Endothelial cell of umbilical vein (primary cell): ENCODE measurements at regions not wholly inside any gene's neighbourhood (a gene's known extent, or its start where the extent isn't known, plus 50 kb on each side); places are given as distances from the start of the nearest gene placed in this dataset.

Source experiments
- BruUV-seq: library from RNA; stranded (reverse); fragments of 400-500 nt; replicated peaks from 2 replicates; lab custom pipeline; 2021; lab: Mats Ljungman, UMichigan
- CTCF ChIA-PET: fragments of 300-600, 350-600 bp; sonication (Branson Sonifier 250); formaldehyde crosslinking; loops from one replicate; lab custom pipeline; 2021; ENCODE audit warnings: antibody characterized with exemption, inconsistent platforms; lab: Charles Lee
- POLR2A ChIA-PET: fragments of 300-600, 350-600 bp; sonication (Branson Sonifier 250); formaldehyde crosslinking; loops from one replicate; lab custom pipeline; 2021; ENCODE audit warnings: antibody characterized with exemption, inconsistent platforms; lab: Charles Lee
- DNase-seq: peaks from one replicate; pipeline ENCODE4 v3.0.0-alpha.2; 2011; ENCODE audit warnings: low read depth, low spot score
- FAIRE-seq: peaks from 2 replicates; lab custom pipeline; 2011; peaks lifted over from hg19 to GRCh38; lab: Jason Lieb, UNC
- H2AFZ ChIP-seq: 2 replicates; pipeline ENCODE4 v1.6.0; 2012; ENCODE audit warnings: low read depth, low read length, control low read depth, inconsistent platforms
- H3K27ac ChIP-seq: 2 replicates; pipeline ENCODE4 v1.5.1; 2011; ENCODE audit warnings: low read depth, mild to moderate bottlenecking, control low read depth, low read length, moderate library complexity; ENCODE audit not compliant: insufficient read depth
- H3K27me3 ChIP-seq, 2 experiments: 2 replicates each; pipeline versions ENCODE4 v1.6.0 to v1.6.1; 2011; ENCODE audit warnings: low read length in 2 of 2, mixed read lengths in 1 of 2; ENCODE audit not compliant: control insufficient read depth in 2 of 2, insufficient read depth in 2 of 2
- H3K36me3 ChIP-seq, 2 experiments: 2 replicates in 1 of 2; 3 replicates in 1 of 2; pipeline ENCODE4 v1.5.1; 2011; ENCODE audit warnings: low read length in 2 of 2, mild to moderate bottlenecking in 1 of 2, moderate library complexity in 1 of 2; ENCODE audit not compliant: control insufficient read depth in 2 of 2, insufficient read depth in 2 of 2; ENCODE audit errors: extremely low read depth in 1 of 2
- H3K4me1 ChIP-seq: 3 replicates; pipeline ENCODE4 v1.5.1; 2011; ENCODE audit warnings: mild to moderate bottlenecking, low read length; ENCODE audit not compliant: control insufficient read depth, insufficient read depth; ENCODE audit errors: extremely low read depth
- H3K4me2 ChIP-seq: 2 replicates; pipeline ENCODE4 v1.6.1; 2011; ENCODE audit warnings: low read length, control low read depth, mixed read lengths; ENCODE audit not compliant: insufficient read depth
- H3K4me3 ChIP-seq, 3 experiments: fragments of 200-600 bp in 1 of 3; sonication (generic), shearing (Covaris generic) in 1 of 3; replicated peaks in 1 of 3; 2 replicates each; pipeline ENCODE4 v1.5.1; 2011 to 2016; ENCODE audit warnings: control low read depth in 3 of 3, low read length in 3 of 3, mild to moderate bottlenecking in 2 of 3, inconsistent platforms in 1 of 3, low read depth in 1 of 3, moderate library complexity in 1 of 3; ENCODE audit not compliant: insufficient read depth in 1 of 3
- H3K79me2 ChIP-seq: 2 replicates; pipeline ENCODE4 v1.6.0; 2012; ENCODE audit warnings: low read length, inconsistent platforms; ENCODE audit not compliant: control insufficient read depth, insufficient read depth
- H3K9ac ChIP-seq: replicated peaks from 2 replicates; pipeline ENCODE3; 2011; ENCODE audit warnings: low read length, control low read depth; ENCODE audit not compliant: insufficient read depth; ENCODE audit errors: extremely low read depth
- H3K9me1 ChIP-seq: replicated peaks from 3 replicates; pipeline ENCODE4 v1.6.0; 2011; ENCODE audit warnings: mild to moderate bottlenecking, low read length; ENCODE audit not compliant: control insufficient read depth, insufficient read depth; ENCODE audit errors: extremely low read depth
- H3K9me3 ChIP-seq: replicated peaks from 2 replicates; pipeline ENCODE4 v1.5.1; 2012; ENCODE audit warnings: low read length, inconsistent platforms; ENCODE audit not compliant: control insufficient read depth, insufficient read depth
- H4K20me1 ChIP-seq: replicated peaks from 2 replicates; pipeline ENCODE3; 2011; ENCODE audit warnings: mild to moderate bottlenecking, low read length; ENCODE audit not compliant: control insufficient read depth, insufficient read depth; ENCODE audit errors: extremely low read depth
- EZH2 ChIP-seq: IDR thresholded peaks from 2 replicates; pipeline ENCODE4 v1.6.1; 2012; ENCODE audit warnings: borderline replicate concordance, low read depth, mild to moderate bottlenecking, moderate library complexity, low read length, inconsistent platforms; ENCODE audit not compliant: severe bottlenecking
- FOS ChIP-seq: IDR thresholded peaks from 2 replicates; pipeline ENCODE4 v1.6.1; 2011; ENCODE audit warnings: mild to moderate bottlenecking, low read length, moderate library complexity, borderline replicate concordance; ENCODE audit not compliant: insufficient read depth
- GATA2 ChIP-seq: IDR thresholded peaks from 2 replicates; pipeline ENCODE4 v1.7.0; 2011; ENCODE audit warnings: low read depth, mild to moderate bottlenecking, moderate library complexity, mixed read lengths, low read length; ENCODE audit not compliant: insufficient read length, insufficient read depth
- JUN ChIP-seq: IDR thresholded peaks from 2 replicates; pipeline ENCODE4 v1.6.1; 2011; ENCODE audit warnings: borderline replicate concordance, low read depth; ENCODE audit not compliant: insufficient read length, insufficient read depth
- MYC ChIP-seq: IDR thresholded peaks from one replicate; pipeline ENCODE4 v1.6.1; 2011; ENCODE audit warnings: mild to moderate bottlenecking, low read depth, low read length
- POLR2A ChIP-seq: IDR thresholded peaks from 2 replicates; pipeline ENCODE4 v1.6.1; 2012; ENCODE audit warnings: low read depth, mild to moderate bottlenecking, control low read depth, low read length
- POLR2AphosphoS5 ChIP-seq: IDR thresholded peaks from 2 replicates; pipeline ENCODE4 v1.6.1; 2012; ENCODE audit warnings: low read depth, mild to moderate bottlenecking, control low read depth, low read length, moderate library complexity; ENCODE audit not compliant: insufficient read depth
- dilution Hi-C: fragments of 300-500 bp; cut with MboI; formaldehyde crosslinking; loops from one replicate; pipeline ENCODE4 v1.15.0; 2019; ENCODE audit warnings: low sequenced_read_pairs; ENCODE audit not compliant: extremely low pct_ligation_motif_present
- intact Hi-C: fragments of 100-400 bp; cut with micrococcal nuclease; formaldehyde crosslinking; loops from one replicate; pipeline ENCODE4 v1.10.0; 2022
- TF ChIP-seq, protein P1 (sequence below), 2 donors: IDR thresholded peaks; 1 replicate in 1 of 2; 2 replicates in 1 of 2; pipeline ENCODE4 v1.5.1; 2011; ENCODE audit warnings: low read length in 2 of 2, mild to moderate bottlenecking in 2 of 2, moderate library complexity in 2 of 2, control low read depth in 1 of 2, inconsistent platforms in 1 of 2, low read depth in 1 of 2; ENCODE audit not compliant: insufficient read depth in 1 of 2; ENCODE audit errors: extremely low read depth in 1 of 2
- TF ChIP-seq, protein P2 (sequence below): IDR thresholded peaks from 2 replicates; pipeline ENCODE4 v1.6.1; 2011; ENCODE audit not compliant: insufficient read depth, insufficient read length

DNA sequence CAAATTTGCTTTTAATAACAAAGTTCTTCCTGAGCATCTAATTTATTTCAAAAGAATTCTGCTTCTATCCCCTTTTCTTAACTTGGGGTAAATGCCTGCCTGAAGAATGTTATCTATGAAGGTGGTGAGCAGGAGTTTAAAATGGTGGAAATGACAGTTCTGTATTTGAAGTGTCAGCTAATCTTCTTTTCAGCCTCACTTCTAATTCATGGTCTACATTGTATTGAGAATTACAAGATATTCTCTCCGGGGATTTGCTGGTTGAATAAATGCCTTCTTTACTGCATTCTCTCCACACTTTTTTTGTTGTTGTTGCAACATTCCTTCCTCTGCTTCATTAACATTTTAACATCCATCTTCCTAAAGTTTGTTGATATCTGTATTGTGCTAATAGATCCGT is 143.1 kb upstream of the GRIN3A start:
- no peak for DNase-seq
- dilution Hi-C loops (no loop called here), intact Hi-C loops (no loop called here)
- BruUV-seq, result no TSS peak
- no peak overlapping the region for H3K27ac ChIP-seq
- no peak overlapping the region for H2AFZ ChIP-seq
- peaks cover 3% of the 10 kb centered on the region for H3K9me3 ChIP-seq
- H3K4me2 ChIP-seq, result no peak overlapping the region
- no peaks in the 10 kb centered on the region for H4K20me1 ChIP-seq
- TF ChIP-seq, protein P1, sequence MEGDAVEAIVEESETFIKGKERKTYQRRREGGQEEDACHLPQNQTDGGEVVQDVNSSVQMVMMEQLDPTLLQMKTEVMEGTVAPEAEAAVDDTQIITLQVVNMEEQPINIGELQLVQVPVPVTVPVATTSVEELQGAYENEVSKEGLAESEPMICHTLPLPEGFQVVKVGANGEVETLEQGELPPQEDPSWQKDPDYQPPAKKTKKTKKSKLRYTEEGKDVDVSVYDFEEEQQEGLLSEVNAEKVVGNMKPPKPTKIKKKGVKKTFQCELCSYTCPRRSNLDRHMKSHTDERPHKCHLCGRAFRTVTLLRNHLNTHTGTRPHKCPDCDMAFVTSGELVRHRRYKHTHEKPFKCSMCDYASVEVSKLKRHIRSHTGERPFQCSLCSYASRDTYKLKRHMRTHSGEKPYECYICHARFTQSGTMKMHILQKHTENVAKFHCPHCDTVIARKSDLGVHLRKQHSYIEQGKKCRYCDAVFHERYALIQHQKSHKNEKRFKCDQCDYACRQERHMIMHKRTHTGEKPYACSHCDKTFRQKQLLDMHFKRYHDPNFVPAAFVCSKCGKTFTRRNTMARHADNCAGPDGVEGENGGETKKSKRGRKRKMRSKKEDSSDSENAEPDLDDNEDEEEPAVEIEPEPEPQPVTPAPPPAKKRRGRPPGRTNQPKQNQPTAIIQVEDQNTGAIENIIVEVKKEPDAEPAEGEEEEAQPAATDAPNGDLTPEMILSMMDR (IDR thresholded peaks at IDR 0.05; ENCODE audit: extremely low read depth in 1 of 2, insufficient read depth in 1 of 2, low read depth in 1 of 2, low read length in 2 of 2), result no peak
- no peak for TF ChIP-seq JUN
- TF ChIP-seq FOS, result no peak
- TF ChIP-seq POLR2AphosphoS5, result no peak
- no peak for TF ChIP-seq EZH2
- TF ChIP-seq GATA2, result no peak
- no peak for TF ChIP-seq POLR2A
- TF ChIP-seq, protein P2, sequence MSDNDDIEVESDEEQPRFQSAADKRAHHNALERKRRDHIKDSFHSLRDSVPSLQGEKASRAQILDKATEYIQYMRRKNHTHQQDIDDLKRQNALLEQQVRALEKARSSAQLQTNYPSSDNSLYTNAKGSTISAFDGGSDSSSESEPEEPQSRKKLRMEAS, result no peak
- TF ChIP-seq MYC, result no peak
- no peak overlapping the region for H3K4me3 ChIP-seq
- H3K27me3 ChIP-seq, result no peaks in the 10 kb centered on the region
- CTCF ChIA-PET, result no interaction called here
- no peak overlapping the region for H3K9ac ChIP-seq
- FAIRE-seq, result no peak
- POLR2A ChIA-PET, result no interaction called here
- no peaks in the 10 kb centered on the region for H3K79me2 ChIP-seq
- H3K4me1 ChIP-seq, result no peaks in the 10 kb centered on the region
- no peaks in the 10 kb centered on the region for H3K36me3 ChIP-seq
- H3K9me1 ChIP-seq, result no peaks in the 10 kb centered on the region
